ENCODE measurements at regions not wholly inside any gene's neighbourhood (a gene's known extent, or its start where the extent isn't known, plus 50 kb on each side); places are given as distances from the start of the nearest gene placed in this dataset.

- DNase-seq (ENCODE audit: low read depth): no peak
- no peak for TF ChIP-seq CTCF (IDR thresholded peaks at IDR 0.05; ENCODE audit: control insufficient read depth, extremely low read depth, insufficient read depth)
- H3K4me3 ChIP-seq (ENCODE audit: low read depth, low read length): no peak overlapping the region
These were observed 138.5 kb upstream of the ERCC6L2 start for GRCh38 chr9:95736891-95737522.

- DNase-seq (ENCODE audit: low read depth): no peak
- peak; percentile 53 for TF ChIP-seq CTCF (IDR thresholded peaks at IDR 0.05; ENCODE audit: control insufficient read depth, extremely low read depth, insufficient read depth)
- no peak overlapping the region for H3K4me3 ChIP-seq (ENCODE audit: low read depth, low read length)
These were observed 139.1 kb upstream of the ERCC6L2 start for GRCh38 chr9:95736370-95736769.

- no peak overlapping the region for H3K4me3 ChIP-seq (ENCODE audit: low read depth, low read length)
- no peak for DNase-seq (ENCODE audit: low read depth)
- TF ChIP-seq CTCF (IDR thresholded peaks at IDR 0.05; ENCODE audit: control insufficient read depth, extremely low read depth, insufficient read depth): no peak
These were observed 139.8 kb upstream of the ERCC6L2 start for GRCh38 chr9:95735701-95736100.

- TF ChIP-seq CTCF (IDR thresholded peaks at IDR 0.05; ENCODE audit: control insufficient read depth, extremely low read depth, insufficient read depth): no peak
- no peak overlapping the region for H3K4me3 ChIP-seq (ENCODE audit: low read depth, low read length)
- no peak for DNase-seq (ENCODE audit: low read depth)
These were observed 141.5 kb upstream of the ERCC6L2 start for GRCh38 chr9:95733741-95734666.

- no peak for DNase-seq (ENCODE audit: low read depth)
- no peak overlapping the region for H3K4me3 ChIP-seq (ENCODE audit: low read depth, low read length)
- no peak for TF ChIP-seq CTCF (IDR thresholded peaks at IDR 0.05; ENCODE audit: control insufficient read depth, extremely low read depth, insufficient read depth)
These were observed 142.4 kb upstream of the ERCC6L2 start for GRCh38 chr9:95732802-95733688.

GRCh38 chr9:95731876-95732275 is 143.6 kb upstream of the ERCC6L2 start:
- TF ChIP-seq CTCF (IDR thresholded peaks at IDR 0.05; ENCODE audit: control insufficient read depth, extremely low read depth, insufficient read depth): no peak
- H3K4me3 ChIP-seq (ENCODE audit: low read depth, low read length): no peak overlapping the region
- DNase-seq (ENCODE audit: low read depth): no peak
